ENCODE measurements at regions not wholly inside any gene's neighbourhood (a gene's known extent, or its start where the extent isn't known, plus 50 kb on each side); places are given as distances from the start of the nearest gene placed in this dataset.

DNA sequence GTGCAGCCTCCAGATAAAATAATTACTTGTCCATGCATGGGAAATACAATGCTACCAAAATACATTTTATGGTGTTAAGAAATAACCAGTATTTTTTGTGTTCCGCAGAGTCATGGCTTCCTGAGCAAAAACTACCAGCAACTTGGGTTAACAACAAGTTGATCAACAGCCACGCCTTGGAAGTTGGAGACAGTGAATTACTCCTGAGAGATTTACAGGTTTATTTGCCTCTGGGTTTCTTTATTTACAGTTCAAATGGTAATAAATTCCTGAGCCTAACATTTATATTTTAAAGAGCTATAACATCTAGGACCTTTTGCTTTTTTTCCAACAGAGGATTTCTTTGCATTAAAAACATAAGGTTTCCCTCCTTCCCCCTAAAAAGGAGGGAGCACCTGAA is 194.0 kb downstream of the IPO8 start:
- TF ChIP-seq, protein P1, sequence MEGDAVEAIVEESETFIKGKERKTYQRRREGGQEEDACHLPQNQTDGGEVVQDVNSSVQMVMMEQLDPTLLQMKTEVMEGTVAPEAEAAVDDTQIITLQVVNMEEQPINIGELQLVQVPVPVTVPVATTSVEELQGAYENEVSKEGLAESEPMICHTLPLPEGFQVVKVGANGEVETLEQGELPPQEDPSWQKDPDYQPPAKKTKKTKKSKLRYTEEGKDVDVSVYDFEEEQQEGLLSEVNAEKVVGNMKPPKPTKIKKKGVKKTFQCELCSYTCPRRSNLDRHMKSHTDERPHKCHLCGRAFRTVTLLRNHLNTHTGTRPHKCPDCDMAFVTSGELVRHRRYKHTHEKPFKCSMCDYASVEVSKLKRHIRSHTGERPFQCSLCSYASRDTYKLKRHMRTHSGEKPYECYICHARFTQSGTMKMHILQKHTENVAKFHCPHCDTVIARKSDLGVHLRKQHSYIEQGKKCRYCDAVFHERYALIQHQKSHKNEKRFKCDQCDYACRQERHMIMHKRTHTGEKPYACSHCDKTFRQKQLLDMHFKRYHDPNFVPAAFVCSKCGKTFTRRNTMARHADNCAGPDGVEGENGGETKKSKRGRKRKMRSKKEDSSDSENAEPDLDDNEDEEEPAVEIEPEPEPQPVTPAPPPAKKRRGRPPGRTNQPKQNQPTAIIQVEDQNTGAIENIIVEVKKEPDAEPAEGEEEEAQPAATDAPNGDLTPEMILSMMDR (IDR thresholded peaks at IDR 0.05) = no peak
- Histone ChIP-seq H3K4me3 (no peak overlapping the region), H3K27ac (no peak overlapping the region), H3K27me3 (no peaks in the 10 kb centered on the region), H3K4me1 (no peaks in the 10 kb centered on the region), H3K36me3 (no peaks in the 10 kb centered on the region), H3K9me3 (no peaks in the 10 kb centered on the region)
- no peak for DNase-seq
- intact Hi-C loops (cut with DNase I; ENCODE audit: low total_unique reads) = no loop called here

DNA sequence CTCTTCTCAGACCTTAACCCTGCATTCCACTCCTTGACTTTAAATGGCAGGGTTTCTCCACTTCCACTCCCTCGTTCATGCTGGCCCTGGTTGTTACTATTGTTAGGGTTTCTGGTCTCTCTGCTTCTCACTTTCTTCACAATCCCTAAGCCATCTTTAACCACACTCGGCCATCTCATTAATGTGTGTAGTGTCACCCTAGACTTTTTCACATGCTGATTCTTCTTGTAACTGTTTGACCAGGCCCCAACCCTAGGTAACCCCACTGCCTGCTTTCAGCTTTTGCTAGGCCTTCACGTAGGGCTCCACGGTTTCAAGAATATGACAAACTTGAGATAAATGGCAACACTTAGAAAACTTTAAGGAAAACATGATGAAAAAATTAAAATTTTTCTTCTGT is 195.1 kb downstream of the IPO8 start:
- DNase-seq = no peak
- Histone ChIP-seq H3K27ac (no peak overlapping the region), H3K27me3 (no peaks in the 10 kb centered on the region), H3K36me3 (no peaks in the 10 kb centered on the region), H3K4me1 (no peaks in the 10 kb centered on the region), H3K9me3 (no peaks in the 10 kb centered on the region), H3K4me3 (no peak overlapping the region)
- TF ChIP-seq, protein P1 (IDR thresholded peaks at IDR 0.05) = no peak
- intact Hi-C loops (cut with DNase I; ENCODE audit: low total_unique reads) = no loop called here

DNA sequence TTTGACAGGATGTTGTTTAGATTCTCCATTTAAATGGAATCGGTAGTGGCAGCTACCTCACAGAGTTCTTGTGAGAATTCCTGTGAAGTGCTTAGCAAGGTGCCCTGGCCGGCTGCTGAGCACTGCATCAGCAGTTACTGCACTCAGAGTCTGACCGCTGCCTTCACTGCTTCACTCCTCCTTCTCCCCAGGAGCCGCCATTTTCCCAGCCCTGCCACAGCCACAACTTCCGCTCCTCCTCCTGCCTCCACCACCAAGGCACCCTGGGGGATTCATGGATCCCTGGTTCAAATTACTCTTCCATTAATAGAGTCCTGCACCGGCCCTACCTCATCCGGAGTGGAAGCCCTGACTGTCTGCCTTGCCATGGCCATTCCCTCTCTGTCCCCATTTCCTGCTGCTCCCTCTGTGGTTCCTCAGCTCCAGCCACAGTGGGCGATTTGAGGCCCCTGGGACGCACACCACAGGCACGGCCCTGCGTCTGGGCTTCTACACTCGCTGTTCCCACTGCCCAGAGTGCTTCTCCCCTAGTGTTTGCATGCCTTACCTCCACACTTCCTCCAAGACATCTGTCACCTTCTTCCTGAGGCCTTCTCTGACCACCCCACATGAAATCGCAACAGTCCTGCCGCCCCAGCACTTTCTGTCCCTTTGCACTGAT is 210.3 kb downstream of the IPO8 start:
- H3K4me1 ChIP-seq = no peaks in the 10 kb centered on the region
- H3K4me3 ChIP-seq = no peak overlapping the region
- DNase-seq = no peak
- H3K27me3 ChIP-seq = no peaks in the 10 kb centered on the region
- intact Hi-C loops (cut with DNase I; ENCODE audit: low total_unique reads) = no loop called here
- no peaks in the 10 kb centered on the region for H3K36me3 ChIP-seq
- H3K9me3 ChIP-seq = no peaks in the 10 kb centered on the region
- TF ChIP-seq, protein P1 (IDR thresholded peaks at IDR 0.05) = no peak
- H3K27ac ChIP-seq = no peak overlapping the region

DNA sequence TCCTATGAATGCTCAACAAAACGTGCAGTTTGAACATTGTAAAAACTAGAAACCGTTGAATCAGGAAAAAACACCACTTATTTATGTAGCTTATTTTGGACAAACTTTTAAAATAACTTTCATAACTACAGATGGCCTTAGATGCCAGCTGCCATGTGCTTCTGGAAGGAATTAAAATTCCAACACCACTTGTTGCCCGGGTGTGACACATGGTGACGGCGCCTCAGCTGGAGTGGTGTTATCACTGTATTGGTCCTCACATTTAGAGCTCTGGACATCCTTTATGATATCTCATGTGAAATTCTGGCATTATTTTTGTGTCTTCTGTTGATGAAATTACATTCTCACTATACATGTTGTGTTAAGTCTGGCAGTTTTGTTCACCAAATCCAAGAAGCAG is 211.0 kb downstream of the IPO8 start:
- no peaks in the 10 kb centered on the region for H3K4me1 ChIP-seq
- no peak for DNase-seq
- no peaks in the 10 kb centered on the region for H3K36me3 ChIP-seq
- no peak overlapping the region for H3K4me3 ChIP-seq
- H3K27me3 ChIP-seq = no peaks in the 10 kb centered on the region
- intact Hi-C loops (cut with DNase I; ENCODE audit: low total_unique reads) = no loop called here
- H3K27ac ChIP-seq = no peak overlapping the region
- TF ChIP-seq, protein P1 (IDR thresholded peaks at IDR 0.05) = no peak
- H3K9me3 ChIP-seq = no peaks in the 10 kb centered on the region

DNA sequence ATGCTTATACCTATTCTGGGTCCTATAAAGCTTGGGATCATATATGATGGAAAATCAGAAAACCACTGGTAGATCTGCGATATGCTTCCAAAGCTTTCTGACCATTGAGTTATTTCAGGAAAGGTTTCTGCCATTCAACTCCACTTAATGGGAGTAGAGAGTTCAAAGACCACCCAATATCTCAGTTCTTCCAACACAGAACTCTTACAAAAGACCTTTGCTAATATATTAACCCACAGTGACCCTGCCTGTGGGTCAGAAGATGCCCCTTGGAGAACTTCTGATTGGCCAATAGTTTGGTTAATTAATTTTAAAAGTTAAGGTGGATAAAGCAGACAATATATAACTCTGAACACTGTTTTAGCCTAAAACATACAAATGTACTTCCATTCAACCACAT is 213.0 kb downstream of the IPO8 start:
- H3K9me3 ChIP-seq = no peaks in the 10 kb centered on the region
- H3K36me3 ChIP-seq = no peaks in the 10 kb centered on the region
- no peak overlapping the region for H3K4me3 ChIP-seq
- H3K4me1 ChIP-seq = no peaks in the 10 kb centered on the region
- H3K27ac ChIP-seq = no peak overlapping the region
- DNase-seq = no peak
- H3K27me3 ChIP-seq = no peaks in the 10 kb centered on the region
- intact Hi-C loops (cut with DNase I; ENCODE audit: low total_unique reads) = no loop called here
- TF ChIP-seq, protein P1 (IDR thresholded peaks at IDR 0.05) = no peak

DNA sequence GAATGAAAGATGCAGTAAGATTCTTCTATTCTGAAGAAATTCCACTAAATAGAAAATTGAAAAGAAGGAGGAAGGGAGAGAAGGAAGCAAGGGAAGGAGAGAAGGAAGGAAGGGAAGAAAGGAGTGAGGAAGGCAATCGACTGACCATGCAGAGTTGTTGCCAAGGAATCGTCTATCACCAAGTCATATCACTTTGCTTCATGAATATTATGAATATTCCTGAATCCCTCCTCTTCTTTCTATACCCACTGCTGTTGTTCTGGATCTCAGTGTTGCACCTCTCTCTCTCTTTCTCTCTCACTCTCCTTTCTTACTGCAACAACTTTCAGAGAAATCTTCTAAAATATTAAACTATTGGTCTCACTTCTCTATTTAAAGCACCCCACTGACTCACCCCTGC is 222.4 kb downstream of the IPO8 start:
- H3K4me3 ChIP-seq = no peak overlapping the region
- H3K4me1 ChIP-seq = no peaks in the 10 kb centered on the region
- TF ChIP-seq, protein P1 (IDR thresholded peaks at IDR 0.05) = no peak
- no peaks in the 10 kb centered on the region for H3K36me3 ChIP-seq
- intact Hi-C loops (cut with DNase I; ENCODE audit: low total_unique reads) = no loop called here
- no peaks in the 10 kb centered on the region for H3K27me3 ChIP-seq
- H3K27ac ChIP-seq = no peak overlapping the region
- peaks cover 0 to 8% (median 0%) of the 10 kb centered on the region in 3 donors for H3K9me3 ChIP-seq
- no peak for DNase-seq
